ENCODE measurements at regions not wholly inside any gene's neighbourhood (a gene's known extent, or its start where the extent isn't known, plus 50 kb on each side); places are given as distances from the start of the nearest gene placed in this dataset.

- TF ChIP-seq CTCF (IDR thresholded peaks at IDR 0.05; ENCODE audit: extremely low read depth in 1 of 2, insufficient read depth in 1 of 2, low read depth in 1 of 2, low read length in 2 of 2) (no peak), POLR2A (IDR thresholded peaks at IDR 0.05; ENCODE audit: low read depth, low read length) (no peak), POLR2AphosphoS5 (IDR thresholded peaks at IDR 0.05; ENCODE audit: insufficient read depth, low read depth, low read length) (no peak), JUN (IDR thresholded peaks at IDR 0.05; ENCODE audit: borderline replicate concordance, insufficient read depth, insufficient read length, low read depth) (no peak), EZH2 (IDR thresholded peaks at IDR 0.05; ENCODE audit: borderline replicate concordance, low read depth, low read length, severe bottlenecking) (no peak), FOS (IDR thresholded peaks at IDR 0.05; ENCODE audit: borderline replicate concordance, insufficient read depth, low read length) (no peak), GATA2 (IDR thresholded peaks at IDR 0.05; ENCODE audit: insufficient read depth, insufficient read length, low read depth, low read length) (no peak)
- TF ChIP-seq, protein P1, sequence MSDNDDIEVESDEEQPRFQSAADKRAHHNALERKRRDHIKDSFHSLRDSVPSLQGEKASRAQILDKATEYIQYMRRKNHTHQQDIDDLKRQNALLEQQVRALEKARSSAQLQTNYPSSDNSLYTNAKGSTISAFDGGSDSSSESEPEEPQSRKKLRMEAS (IDR thresholded peaks at IDR 0.05; ENCODE audit: insufficient read depth, insufficient read length), result no peak
These were observed 1131.1 kb downstream of the TMEM121 start for GRCh38 chr14:106657460-106657859.

All from endothelial cell of umbilical vein (primary cell).